HL-60/S4 treated with retinoic acid at 250 ng/mL for 4 days and 3 days (cell line): ENCODE measurements at regions not wholly inside any gene's neighbourhood (a gene's known extent, or its start where the extent isn't known, plus 50 kb on each side); places are given as distances from the start of the nearest gene placed in this dataset.
"Not testable (repeated sequence)": the region's sequence is repeated elsewhere in the genome, so short reads cannot be mapped to it uniquely, and the experiment has no call there.

Experiments
- in situ Hi-C: fragments of 300-500 bp; cut with MboI; formaldehyde crosslinking; loops from 2 replicates; pipeline ENCODE4 v1.7.0; 2022; ENCODE audit warnings: low sequenced_read_pairs

DNA sequence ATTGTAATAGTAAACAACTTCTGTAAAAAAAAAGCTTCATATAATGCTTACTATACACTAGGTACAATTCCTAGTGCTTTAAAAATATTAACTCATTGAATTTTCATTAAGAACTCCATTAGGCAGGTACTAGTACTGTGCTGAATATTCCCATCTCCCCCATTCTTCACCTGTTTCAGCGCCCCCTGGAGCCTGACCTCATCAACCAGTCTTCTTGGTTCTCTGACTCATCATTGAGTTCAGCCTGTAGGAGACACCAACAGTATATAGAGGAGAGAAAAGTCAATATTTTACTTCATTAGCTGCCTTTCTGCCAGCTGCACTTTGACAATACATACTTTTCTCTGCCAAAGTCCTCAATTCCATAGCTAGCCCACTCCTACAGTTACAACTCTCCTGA is 1009.9 kb upstream of the KLHL29 start:
- in situ Hi-C loops = no loop called here

DNA sequence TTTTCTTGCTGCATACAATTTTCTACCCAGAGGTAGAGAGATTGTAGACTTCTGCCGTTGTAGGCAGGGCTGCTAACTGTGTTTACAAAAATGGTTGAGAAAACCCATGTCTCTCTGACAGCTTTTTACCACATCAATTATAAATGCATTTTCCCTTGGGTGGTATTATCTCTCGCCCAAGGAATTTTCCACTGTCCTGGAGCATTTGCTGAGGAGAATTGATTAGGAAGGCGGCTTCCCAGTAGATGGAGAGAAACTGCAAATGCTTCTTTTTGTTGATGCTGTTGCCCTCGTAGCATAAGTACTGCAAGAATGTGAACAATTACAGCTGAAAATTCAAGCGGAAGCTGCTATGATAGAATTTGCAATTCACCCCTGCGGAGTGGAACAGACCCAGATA is 1007.7 kb upstream of the KLHL29 start:
- in situ Hi-C loops = no loop called here

DNA sequence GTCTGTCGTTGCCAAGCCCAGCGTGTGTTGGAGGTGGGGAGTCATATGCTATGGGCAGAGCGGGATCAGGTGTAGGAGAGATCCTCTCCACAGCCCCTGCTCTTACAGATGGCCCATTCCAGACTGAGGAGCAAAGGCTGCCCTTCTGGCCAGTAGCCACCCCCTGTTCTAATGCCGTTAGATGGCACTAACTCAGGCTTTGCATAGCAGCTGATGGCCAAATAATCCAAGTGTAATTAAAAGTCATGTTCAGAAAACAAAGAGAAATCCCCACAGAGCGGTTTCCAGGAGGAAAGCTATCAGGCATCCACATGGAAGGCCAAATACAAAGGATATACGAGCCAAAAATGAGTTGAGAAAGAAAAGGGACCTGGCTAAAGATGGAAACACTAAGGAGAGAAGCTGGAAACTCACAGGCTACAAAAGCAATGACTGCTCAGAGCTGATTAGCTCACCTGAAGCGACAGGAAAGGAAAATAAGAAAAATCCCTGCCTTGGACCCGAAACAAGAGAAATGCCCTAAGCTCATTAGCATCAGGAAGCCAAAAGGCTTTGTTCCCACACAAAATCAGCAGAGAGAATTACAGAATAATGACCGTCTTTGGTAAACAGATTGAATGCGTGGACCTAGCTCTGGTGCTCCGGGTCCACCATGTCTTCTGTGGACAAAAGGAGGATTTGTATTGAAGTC is 1002.4 kb upstream of the KLHL29 start:
- in situ Hi-C loops = no loop called here

DNA sequence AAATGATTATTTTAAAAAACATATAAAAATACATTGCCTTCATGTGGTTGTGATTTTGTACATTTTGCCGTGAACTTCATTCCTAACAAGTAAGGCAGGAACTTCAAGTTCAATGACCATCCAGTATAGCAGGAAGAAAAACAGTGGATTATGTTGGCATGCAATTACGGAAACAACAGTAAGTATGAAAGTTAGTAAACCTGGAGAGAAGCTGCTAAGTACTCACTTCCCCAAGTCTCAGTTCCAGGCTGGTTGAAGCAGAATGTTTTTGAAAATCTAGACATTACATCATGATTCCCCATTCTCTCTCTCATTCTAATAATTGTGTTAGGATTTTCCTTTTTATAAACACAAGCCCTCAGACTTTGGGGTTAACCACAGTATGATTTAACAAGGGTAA is 987.1 kb upstream of the KLHL29 start:
- in situ Hi-C loops = no loop called here

DNA sequence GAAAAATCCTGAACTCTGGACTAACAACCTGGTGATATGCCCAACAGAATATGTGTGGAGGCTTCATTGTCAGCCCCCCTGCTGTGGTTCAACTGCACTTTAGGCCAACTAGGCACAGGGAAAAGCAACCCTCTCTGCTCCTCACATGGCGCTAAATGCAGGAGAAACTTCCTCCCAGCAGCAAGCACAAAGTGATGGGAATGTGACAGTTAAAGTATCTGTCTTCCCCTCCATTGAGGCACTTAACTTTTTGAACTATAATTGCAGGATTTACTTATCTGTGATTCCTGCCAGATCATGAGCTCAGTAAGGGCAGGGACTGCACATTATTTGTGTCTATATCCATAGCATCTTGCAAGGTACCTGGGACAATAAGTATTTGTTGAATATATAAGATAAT is 981.2 kb upstream of the KLHL29 start:
- in situ Hi-C loops = no loop called here

DNA sequence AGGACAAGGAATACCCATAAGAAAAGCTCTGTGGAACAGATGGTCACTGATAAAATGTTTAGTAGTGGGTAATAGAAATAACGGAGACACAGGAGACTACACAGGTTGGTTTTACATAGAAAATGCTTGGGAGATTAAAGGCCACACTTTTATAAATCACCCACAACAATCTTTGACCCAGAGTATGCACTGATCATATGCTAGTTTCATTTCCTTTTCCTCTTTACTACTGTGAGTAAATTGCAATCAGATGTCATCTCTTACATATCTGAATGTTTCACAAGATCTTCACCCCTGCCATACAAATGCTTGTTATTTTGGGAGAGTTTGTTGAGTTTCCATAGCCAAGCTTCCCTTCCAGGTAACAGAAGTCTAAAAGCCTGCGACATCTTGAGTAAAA is 978.4 kb upstream of the KLHL29 start:
- in situ Hi-C loops = no loop called here

DNA sequence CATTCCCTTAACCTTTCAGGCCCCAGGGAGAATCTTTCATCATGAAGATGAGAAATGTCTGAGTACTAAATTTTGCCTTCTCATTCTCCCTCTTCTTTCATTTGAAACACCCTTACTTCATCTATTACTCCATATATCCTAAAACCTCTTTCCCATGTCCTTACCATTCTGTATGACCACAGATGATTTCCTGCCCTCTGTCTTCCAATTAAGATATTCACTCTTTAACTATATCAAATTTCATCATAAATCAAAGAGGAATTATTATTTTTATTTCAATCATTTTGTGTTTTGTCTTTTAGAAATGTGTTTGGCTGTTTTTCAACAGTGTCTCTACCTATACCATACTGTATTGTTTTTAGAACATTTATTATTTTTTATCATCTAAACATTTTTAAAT is 964.9 kb upstream of the KLHL29 start:
- in situ Hi-C loops = no loop called here

DNA sequence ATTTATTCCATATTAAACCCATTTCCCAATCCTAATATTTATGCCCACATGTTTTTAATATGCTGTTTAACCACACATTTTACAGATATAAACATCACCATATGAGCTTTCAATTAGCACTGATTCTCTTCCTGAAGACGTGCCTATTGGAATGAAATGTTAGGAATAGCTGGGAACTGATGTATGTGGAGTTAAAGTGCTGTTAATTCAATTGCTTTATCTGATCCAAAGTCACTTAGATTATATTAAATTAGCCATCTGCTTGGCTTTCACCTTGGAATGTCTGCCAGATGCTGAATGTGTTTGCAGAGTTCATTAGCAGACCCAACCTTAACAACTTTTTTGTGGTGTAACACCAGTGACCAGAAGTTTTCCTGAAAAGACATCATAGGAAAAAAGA is 942.9 kb upstream of the KLHL29 start:
- in situ Hi-C loops = no loop called here

DNA sequence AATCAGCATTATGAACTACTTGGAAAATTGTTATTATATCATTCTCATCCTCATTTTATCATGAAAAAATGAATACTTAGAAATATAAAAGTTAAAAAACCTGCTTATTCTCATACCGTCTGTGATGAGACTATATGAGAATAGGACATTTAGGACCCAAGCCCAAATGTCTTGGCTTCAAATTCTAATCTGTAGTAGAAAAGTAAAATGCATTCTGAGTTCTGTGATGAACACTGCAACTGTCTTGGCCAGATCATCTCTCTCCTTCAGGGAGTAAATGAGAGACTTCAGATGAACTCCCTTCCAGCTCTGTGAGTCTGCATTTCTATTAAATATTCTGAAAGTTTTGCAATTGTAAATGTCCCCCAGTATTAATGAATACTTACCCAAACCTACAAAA is 940.7 kb upstream of the KLHL29 start:
- in situ Hi-C loops = no loop called here

DNA sequence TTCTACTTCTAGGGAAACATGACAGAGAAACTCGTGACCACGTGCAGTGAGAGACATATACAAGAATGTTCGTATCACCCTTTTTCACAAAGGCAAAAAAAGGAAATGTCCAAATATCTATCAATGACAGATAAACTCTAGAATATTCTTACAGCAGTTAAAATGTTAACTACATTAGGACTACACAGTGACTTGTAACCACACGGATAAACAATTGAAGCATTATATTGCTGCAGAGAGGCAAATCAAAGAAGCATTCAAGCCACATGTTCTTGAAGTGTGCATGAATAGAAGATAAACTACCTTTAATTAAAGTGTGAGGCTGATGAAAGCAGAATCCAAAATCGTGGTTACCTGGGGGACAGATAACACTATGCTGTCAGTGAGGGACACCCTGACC is 935.3 kb upstream of the KLHL29 start:
- in situ Hi-C loops = no loop called here

DNA sequence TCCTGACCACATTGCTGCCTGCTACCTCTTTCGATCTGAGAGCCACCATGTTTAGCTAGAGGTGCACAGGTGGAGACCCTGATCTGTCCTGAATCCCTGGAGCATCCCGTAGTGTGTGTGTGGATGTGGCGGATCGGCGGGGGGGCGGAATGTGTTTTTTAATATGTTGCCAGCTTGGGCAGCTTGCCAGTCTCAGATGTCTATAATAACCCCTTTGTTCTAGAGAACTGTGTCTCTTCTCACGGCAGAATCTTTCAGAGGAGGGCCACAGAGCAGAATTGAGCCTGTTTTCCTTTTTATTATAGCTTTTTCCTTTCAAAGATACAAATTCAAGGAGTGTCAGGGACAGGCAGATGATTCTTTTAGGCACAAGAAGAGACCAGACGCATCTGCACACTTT is 934.1 kb upstream of the KLHL29 start:
- in situ Hi-C loops = no loop called here

DNA sequence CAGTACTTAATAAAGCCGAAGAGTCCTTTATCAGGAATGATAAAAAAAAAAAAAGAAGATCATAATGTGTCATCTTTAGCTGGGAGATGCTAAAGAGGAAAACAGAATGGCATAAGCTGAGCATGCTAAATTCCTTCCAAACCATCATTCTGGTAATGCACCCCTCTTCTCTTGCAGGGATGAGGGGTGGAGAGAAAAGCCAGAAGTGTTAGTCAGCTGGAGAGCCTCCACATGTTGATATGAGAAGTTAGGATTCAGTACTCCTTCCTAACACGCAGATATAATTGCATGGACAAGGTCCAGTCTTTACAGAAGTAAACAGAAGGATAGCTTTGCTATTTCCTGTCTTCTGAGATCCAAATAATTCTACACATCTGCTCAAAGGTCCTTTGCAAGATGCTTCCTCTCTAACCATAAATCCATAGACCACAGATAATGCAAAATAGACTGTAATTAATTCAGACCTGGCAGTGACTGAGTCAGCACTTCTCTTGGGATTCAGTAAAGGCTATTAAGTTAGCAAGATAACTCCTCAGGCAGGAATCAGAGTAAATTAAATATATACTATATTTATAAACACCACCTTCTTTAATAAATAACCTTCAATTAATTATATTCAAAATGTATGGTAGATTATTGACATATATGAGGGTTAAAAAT is 930.0 kb upstream of the KLHL29 start:
- in situ Hi-C loops = no loop called here

DNA sequence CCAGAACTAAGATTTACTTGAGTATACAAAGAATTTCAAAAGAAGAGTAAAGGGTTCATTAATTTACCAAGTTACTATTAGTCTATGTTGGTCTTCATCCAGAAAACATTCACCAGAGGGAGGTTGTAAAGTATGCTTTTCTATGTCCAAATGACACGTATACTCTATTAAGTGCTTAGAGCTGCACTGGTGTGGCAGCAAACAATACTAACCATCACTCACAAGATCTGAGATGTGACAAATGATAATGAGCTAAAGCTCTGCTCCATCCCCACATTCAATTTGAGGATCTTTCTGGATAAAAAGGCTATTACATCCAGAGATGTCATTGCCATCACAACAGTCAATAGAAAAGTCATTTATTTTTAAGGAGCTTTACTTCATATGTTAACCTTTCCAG is 926.5 kb upstream of the KLHL29 start:
- in situ Hi-C loops = no loop called here

DNA sequence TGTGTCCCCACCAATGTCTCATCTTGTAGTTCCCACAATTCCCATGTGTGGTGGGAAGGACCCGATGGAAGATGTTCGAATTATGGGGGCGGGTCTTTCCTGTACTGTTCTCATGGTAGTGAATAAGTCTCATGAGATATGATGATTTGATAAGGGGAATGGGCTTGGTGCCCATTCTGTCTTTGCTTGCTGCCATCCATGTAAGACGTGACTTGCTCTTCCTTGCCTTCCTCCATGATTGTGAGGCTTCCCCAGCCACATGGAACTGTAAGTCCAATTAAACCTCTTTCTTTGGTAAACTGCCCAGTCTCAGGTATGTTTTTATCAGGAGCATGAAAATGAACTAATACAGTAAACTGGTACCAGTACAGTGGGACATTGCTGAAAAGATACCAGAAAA is 909.9 kb upstream of the KLHL29 start:
- in situ Hi-C loops = not testable (repeated sequence)

DNA sequence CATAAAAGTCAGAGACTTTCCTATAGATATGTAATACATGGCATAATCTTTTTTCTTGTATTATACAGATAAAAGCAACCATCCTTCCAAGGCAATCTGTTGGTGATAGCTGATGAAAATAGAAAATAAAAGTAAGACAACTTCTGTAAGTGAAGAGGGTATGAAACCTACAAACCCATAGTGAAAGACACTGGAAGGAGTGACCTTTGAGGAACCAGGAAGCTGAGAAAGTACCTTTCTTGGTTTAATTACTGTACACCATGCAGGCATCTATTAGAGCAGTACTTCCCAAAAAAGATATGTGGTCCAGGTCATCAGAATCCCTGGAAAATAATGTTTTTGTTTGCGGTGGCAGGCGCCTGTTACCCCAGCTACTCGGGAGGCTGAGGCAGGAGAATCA is 906.6 kb upstream of the KLHL29 start:
- in situ Hi-C loops = no loop called here

DNA sequence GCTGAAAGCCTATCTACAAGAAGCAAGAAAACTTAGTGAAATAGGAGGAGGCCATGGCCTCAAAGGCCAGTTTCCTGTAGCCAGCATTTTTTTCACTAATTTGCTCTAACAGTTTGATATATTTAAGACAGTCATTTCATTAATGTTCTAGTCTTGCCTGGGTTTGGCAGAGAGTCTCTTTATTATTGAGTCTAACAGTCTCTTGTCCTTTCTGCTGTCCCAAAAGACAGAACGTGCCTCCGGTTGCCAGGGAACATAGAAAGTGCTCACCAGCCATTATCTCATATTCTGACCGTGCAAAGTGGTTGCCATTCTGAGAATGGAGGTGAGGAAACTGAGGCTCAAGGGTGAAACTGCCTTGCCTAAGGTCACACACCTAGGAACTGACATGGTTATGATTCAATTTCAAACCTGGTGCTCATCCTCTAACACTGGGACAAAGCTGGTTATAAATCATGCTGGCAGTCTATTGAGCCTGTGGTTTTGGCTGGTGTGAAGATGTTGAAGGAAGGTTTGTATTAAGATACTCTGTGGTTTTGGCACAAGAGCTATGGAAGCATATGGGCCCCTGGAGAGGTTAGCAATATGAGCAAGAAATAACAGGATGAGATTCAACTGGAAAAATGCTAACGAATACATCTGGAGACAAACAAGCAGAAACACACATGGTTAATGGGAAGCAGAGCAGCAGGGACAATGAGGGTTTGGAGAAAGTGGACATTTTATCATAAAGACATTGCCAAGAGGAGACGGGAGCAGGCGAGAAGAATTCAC is 903.3 kb upstream of the KLHL29 start:
- in situ Hi-C loops = no loop called here

DNA sequence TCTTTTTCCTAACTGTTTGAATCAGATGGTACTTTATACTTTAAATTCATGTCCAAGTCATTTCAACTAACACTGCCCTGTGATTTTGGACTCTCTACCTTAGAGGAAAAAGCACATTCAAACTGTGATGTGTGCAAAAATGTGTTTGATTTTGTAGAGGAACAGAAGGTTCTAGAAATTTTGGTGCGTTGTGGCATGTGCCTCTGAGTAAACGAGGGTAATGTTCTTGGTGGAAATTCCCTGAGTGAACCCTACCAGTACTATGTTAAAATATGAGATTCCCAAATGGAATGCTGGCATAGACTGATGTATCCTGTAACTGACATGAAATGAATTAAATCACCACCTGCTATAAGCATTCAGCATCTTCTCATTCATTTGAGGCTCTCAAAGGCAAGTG is 901.9 kb upstream of the KLHL29 start:
- in situ Hi-C loops = no loop called here

DNA sequence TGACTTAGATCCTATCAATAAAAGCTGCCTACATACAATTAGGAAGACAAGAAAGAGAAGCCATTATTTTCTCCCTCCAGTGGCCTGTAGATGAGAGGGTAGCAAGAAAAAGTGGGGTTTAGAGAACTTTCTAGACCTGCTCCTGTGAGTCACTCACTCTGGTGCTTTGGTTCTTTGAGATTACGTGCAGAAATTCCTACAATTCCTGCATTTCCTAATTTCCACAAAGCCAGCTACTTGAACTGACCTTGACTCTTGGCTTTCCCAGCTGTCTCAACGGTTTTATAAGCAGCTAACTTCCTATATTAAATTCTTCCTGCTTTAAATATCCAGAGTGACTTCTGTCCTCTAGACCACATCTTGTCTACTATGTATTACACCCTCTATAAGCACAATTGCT is 899.5 kb upstream of the KLHL29 start:
- in situ Hi-C loops = no loop called here

DNA sequence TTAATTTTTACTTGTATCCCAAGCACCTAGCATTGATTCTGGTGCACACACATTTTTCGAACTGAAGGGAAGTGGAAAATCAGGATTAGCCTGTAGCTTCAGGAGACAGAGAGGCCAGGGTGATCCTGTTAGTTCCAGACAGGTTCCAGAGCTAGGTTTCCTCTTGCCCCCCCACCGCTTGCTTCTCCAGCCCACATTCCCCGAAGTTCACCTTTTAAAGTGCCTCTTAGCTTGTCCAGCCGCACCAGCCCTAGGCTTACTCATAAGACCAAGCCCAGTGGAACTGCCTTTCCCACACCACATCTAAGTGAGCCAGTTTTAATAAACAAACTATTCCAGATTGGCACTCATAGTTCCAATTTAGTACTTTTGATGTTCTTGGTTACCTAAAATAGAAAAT is 898.6 kb upstream of the KLHL29 start:
- in situ Hi-C loops = no loop called here

DNA sequence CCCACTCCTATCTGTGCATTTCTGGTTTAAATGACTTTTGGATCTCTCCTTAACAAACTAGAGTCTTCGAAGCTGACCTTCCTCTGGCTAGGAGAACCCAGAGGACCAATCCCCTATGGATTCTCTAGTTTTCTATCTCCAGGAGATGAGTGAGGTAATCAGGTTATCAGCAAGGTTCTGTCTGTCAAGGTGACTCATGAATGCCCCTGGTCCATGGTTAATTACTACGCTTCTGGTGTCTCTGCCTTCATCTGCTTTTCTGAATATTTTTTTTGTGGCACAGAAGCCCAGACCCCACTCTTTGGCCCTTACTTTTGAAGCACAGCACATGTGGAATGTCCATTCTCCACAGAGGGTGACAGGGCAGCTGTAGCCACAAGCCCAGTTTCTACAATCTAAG is 897.9 kb upstream of the KLHL29 start:
- in situ Hi-C loops = no loop called here

DNA sequence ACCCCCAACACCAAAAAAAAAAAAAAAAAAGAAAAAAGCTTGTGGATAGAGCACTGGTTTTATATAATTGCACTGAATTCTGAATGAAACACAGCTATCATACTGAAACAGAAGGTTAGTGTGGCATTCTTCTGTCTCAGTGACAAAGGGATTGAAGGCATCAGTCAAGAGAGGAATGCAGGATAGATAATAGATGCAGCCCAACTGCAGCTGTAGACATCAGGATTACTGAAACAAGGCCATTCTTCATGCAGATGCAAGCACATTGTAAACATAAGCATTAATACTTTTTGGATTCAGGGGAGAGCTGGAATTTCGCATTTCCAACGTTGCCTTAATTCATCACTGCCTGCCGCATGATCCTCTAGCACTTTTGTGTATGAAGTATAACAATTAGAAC is 897.4 kb upstream of the KLHL29 start:
- in situ Hi-C loops = no loop called here

DNA sequence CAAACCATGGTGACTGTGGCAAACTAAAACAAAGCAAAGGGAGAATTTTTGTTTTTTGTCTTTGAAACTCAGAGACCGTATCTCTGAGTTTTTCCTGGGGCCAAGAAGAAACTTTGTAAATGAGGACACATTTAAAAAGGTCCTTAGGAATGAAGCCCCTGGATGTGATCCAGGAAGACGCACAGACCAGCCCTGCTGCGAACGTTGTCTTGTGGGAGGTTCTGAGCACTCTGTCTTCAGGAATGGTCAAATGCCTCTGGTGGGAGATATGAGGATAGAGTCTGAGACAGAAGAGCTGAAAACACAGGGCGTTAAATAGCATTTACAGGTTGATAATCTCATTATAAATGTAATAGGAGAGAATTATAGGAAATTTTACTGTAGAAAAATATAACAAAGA is 893.5 kb upstream of the KLHL29 start:
- in situ Hi-C loops = no loop called here
